ENCODE measurements at regions not wholly inside any gene's neighbourhood (a gene's known extent, or its start where the extent isn't known, plus 50 kb on each side); places are given as distances from the start of the nearest gene placed in this dataset.

GRCh38 chrX:1813809-1814208 lies 198.9 kb downstream of the ASMT start:
- TF ChIP-seq POLR2AphosphoS5 (IDR thresholded peaks at IDR 0.05; ENCODE audit: low read depth, low read length) (no peak), POLR2A (IDR thresholded peaks at IDR 0.05; ENCODE audit: low read depth, low read length) (no peak)

Data from GM12891 (cell line).